ENCODE measurements at regions not wholly inside any gene's neighbourhood (a gene's known extent, or its start where the extent isn't known, plus 50 kb on each side); places are given as distances from the start of the nearest gene placed in this dataset.

DNA sequence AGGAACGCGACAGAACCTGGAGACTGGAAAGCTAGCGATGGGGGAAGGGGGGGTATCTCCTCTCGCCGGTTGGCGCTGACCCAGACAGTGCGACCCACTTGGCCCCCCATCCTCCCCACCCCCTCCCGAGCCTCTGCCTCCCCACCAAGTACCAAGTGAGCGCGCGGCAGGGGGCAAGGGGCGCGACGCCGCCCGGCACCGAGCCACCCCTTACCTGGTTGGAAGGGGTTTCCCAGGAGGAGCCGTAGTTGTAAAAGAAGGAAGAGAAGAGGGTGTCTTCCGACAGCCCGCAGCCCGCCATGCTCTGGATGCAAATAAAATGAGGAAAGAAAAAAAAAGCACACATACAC lies 112.2 kb downstream of the DHX15 start:
- H2AK5ac ChIP-seq (ENCODE audit: low read length): no peak overlapping the region
- H3K27ac ChIP-seq (ENCODE audit: low read depth, low read length): no peak overlapping the region
- no peak overlapping the region for H3K4ac ChIP-seq (ENCODE audit: low read depth, low read length)
- peaks cover 17% of the 10 kb centered on the region for H3K27me3 ChIP-seq (ENCODE audit: insufficient read depth, low read length)
- H4K8ac ChIP-seq (ENCODE audit: low read depth, low read length): no peak overlapping the region
- no peaks in the 10 kb centered on the region for H3K79me1 ChIP-seq (ENCODE audit: low read length)
- peak overlapping the region; percentile 17 for H2AFZ ChIP-seq (ENCODE audit: insufficient read depth, low read length, poor library complexity)
- peaks cover 11 to 19% of the 10 kb centered on the region in 2 experiments for H3K4me1 ChIP-seq (ENCODE audit: control insufficient read depth in 1 of 2, insufficient read depth in 2 of 2, low read length in 2 of 2)
- no peaks in the 10 kb centered on the region for H3K79me2 ChIP-seq (ENCODE audit: control insufficient read depth, insufficient read depth, low read length, poor library complexity)
- no peak overlapping the region for H4K12ac ChIP-seq (ENCODE audit: low read depth, low read length)
- no CpG with 5 or more reads among the region's 21 CpGs for WGBS (ENCODE audit: extremely low coverage, insufficient coverage, insufficient read length)
- H3K18ac ChIP-seq (ENCODE audit: low read length): no peak overlapping the region
- H2BK120ac ChIP-seq (ENCODE audit: insufficient read depth, low read length, poor library complexity): no peak overlapping the region
- peak overlapping the region; percentile 92 for H3K4me2 ChIP-seq (ENCODE audit: low read length)
- H4K91ac ChIP-seq (ENCODE audit: low read depth, low read length): no peak overlapping the region
- H3K4me3 ChIP-seq (ENCODE audit: low read depth, low read length): no peak overlapping the region
- no peak overlapping the region for H3K14ac ChIP-seq (ENCODE audit: low read length)
- no peak overlapping the region for H2BK5ac ChIP-seq (ENCODE audit: low read depth, low read length, poor library complexity)
- no peak overlapping the region for H3K23ac ChIP-seq (ENCODE audit: low read length)
- H2BK12ac ChIP-seq (ENCODE audit: low read length): no peak overlapping the region
- H3K36me3 ChIP-seq (ENCODE audit: control insufficient read depth in 1 of 2, insufficient read depth in 2 of 2, low read length in 2 of 2): no peaks in the 10 kb centered on the region
- no peak overlapping the region for H3K9ac ChIP-seq (ENCODE audit: low read length)
- no peaks in the 10 kb centered on the region for H3K9me3 ChIP-seq (ENCODE audit: insufficient read depth, low read depth, low read length)
- no peak for DNase-seq

DNA sequence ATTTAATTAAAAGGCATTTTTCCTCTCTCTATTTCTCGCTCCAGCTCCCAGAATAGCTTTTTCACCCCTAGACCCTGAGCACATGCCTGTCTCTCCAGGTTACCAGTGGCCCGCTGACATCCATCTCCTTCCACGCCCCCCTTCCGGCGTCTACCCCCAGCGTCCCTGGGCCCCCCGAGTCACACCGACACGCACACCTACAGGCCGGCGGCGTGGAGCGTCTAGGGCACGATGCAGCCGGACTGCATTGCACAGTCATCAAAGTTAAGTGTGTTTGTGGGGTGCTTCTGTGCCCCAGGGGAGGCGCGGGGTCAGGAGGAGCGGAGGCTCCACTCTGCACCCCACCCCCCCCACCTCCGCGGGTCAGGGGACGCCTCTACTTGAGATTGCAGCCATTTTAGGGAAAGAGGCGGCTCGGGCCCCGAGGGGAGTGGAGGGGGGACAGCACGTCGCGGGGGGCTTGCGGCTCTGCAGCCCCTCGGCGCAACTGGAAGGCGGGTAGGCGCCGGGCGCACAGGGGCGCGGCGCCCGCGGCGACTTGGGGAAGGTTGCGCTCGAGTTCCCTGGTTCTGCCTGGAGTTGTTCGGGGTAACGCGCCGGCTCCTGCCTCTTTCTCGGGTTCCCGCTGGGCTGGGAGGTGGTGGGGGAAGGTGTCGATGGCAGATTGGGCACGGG lies 112.7 kb downstream of the DHX15 start:
- H3K79me1 ChIP-seq (ENCODE audit: low read length): no peaks in the 10 kb centered on the region
- DNase-seq: no peak
- H2BK120ac ChIP-seq (ENCODE audit: insufficient read depth, low read length, poor library complexity): no peak overlapping the region
- H2BK5ac ChIP-seq (ENCODE audit: low read depth, low read length, poor library complexity): no peak overlapping the region
- no peak overlapping the region for H4K12ac ChIP-seq (ENCODE audit: low read depth, low read length)
- H3K36me3 ChIP-seq (ENCODE audit: control insufficient read depth in 1 of 2, insufficient read depth in 2 of 2, low read length in 2 of 2): no peaks in the 10 kb centered on the region
- H3K4ac ChIP-seq (ENCODE audit: low read depth, low read length): no peak overlapping the region
- H2BK12ac ChIP-seq (ENCODE audit: low read length): no peak overlapping the region
- peaks cover 17% of the 10 kb centered on the region for H3K27me3 ChIP-seq (ENCODE audit: insufficient read depth, low read length)
- no peak overlapping the region for H4K91ac ChIP-seq (ENCODE audit: low read depth, low read length)
- H3K4me1 ChIP-seq (ENCODE audit: control insufficient read depth in 1 of 2, insufficient read depth in 2 of 2, low read length in 2 of 2): peaks cover 11 to 19% of the 10 kb centered on the region in 2 experiments
- H3K9ac ChIP-seq (ENCODE audit: low read length): no peak overlapping the region
- H4K8ac ChIP-seq (ENCODE audit: low read depth, low read length): no peak overlapping the region
- no CpG with 5 or more reads among the region's 50 CpGs for whole genome bisulfite sequencing (ENCODE audit: extremely low coverage, insufficient coverage, insufficient read length)
- no peaks in the 10 kb centered on the region for H3K9me3 ChIP-seq (ENCODE audit: insufficient read depth, low read depth, low read length)
- no peak overlapping the region for H3K23ac ChIP-seq (ENCODE audit: low read length)
- H3K27ac ChIP-seq (ENCODE audit: low read depth, low read length): no peak overlapping the region
- no peak overlapping the region for H3K4me3 ChIP-seq (ENCODE audit: low read depth, low read length)
- H3K4me2 ChIP-seq (ENCODE audit: low read length): peak overlapping the region; percentile 92
- no peaks in the 10 kb centered on the region for H3K79me2 ChIP-seq (ENCODE audit: control insufficient read depth, insufficient read depth, low read length, poor library complexity)
- H2AFZ ChIP-seq (ENCODE audit: insufficient read depth, low read length, poor library complexity): peak overlapping the region; percentile 17
- no peak overlapping the region for H3K18ac ChIP-seq (ENCODE audit: low read length)
- no peak overlapping the region for H3K14ac ChIP-seq (ENCODE audit: low read length)
- H2AK5ac ChIP-seq (ENCODE audit: low read length): no peak overlapping the region

DNA sequence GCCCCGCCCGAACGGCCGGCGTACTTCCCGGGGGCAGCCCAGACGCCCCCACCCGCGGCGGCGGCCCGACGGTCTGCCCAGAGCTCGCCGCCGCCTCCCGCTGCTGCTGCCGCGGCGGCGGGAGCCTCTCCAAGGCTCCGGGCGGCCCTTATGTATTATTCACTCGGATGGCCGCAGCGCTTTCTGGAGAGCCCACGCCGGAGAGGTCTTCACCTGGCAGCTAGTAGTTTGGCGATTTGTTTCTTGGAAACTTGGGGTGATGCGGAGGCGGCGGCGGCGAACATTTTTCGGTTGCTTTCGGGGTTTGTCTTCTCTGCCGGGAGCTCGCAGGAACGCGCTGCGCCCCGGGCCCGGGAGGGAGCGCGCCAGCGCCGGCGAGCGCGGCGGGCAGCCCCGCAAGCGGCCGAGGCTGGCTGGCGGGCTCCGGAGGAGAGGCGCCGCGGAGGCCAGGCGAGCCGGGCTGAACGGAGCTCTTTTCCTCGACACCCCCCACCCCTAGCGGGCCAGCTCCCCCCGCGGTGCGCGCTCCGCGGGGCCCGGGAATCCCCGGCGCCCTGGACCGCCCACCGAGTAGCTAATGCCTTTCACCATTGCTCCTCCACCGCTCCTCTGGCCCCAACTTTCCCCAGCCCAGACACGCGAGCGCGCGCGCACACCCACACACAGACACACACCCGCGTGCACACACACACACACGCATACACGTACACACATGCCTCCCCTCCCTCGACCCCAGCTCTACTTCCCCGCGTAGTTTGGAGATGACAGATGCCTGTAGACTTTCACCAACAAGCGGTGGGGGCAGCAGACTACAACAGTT lies 113.5 kb downstream of the DHX15 start:
- no peaks in the 10 kb centered on the region for H3K79me2 ChIP-seq (ENCODE audit: control insufficient read depth, insufficient read depth, low read length, poor library complexity)
- H3K14ac ChIP-seq (ENCODE audit: low read length): no peak overlapping the region
- no peak overlapping the region for H2BK12ac ChIP-seq (ENCODE audit: low read length)
- peak in 1 of 2 donors; percentile 51 for DNase-seq
- H3K4me2 ChIP-seq (ENCODE audit: low read length): peak overlapping the region; percentile 92
- H3K4me1 ChIP-seq (ENCODE audit: control insufficient read depth in 1 of 2, insufficient read depth in 2 of 2, low read length in 2 of 2): peaks cover 11 to 19% of the 10 kb centered on the region in 2 experiments
- H2BK5ac ChIP-seq (ENCODE audit: low read depth, low read length, poor library complexity): no peak overlapping the region
- no peak overlapping the region for H2BK120ac ChIP-seq (ENCODE audit: insufficient read depth, low read length, poor library complexity)
- H3K23ac ChIP-seq (ENCODE audit: low read length): no peak overlapping the region
- peaks cover 17% of the 10 kb centered on the region for H3K27me3 ChIP-seq (ENCODE audit: insufficient read depth, low read length)
- no CpG with 5 or more reads among the region's 90 CpGs for WGBS (ENCODE audit: extremely low coverage, insufficient coverage, insufficient read length)
- H3K4ac ChIP-seq (ENCODE audit: low read depth, low read length): no peak overlapping the region
- no peaks in the 10 kb centered on the region for H3K36me3 ChIP-seq (ENCODE audit: control insufficient read depth in 1 of 2, insufficient read depth in 2 of 2, low read length in 2 of 2)
- no peak overlapping the region for H4K91ac ChIP-seq (ENCODE audit: low read depth, low read length)
- no peak overlapping the region for H3K9ac ChIP-seq (ENCODE audit: low read length)
- no peak overlapping the region for H4K12ac ChIP-seq (ENCODE audit: low read depth, low read length)
- no peaks in the 10 kb centered on the region for H3K9me3 ChIP-seq (ENCODE audit: insufficient read depth, low read depth, low read length)
- peak overlapping the region; percentile 73 for H3K4me3 ChIP-seq (ENCODE audit: low read depth, low read length)
- H4K8ac ChIP-seq (ENCODE audit: low read depth, low read length): no peak overlapping the region
- H3K27ac ChIP-seq (ENCODE audit: low read depth, low read length): no peak overlapping the region
- no peak overlapping the region for H2AK5ac ChIP-seq (ENCODE audit: low read length)
- peak overlapping the region; percentile 43 for H2AFZ ChIP-seq (ENCODE audit: insufficient read depth, low read length, poor library complexity)
- no peaks in the 10 kb centered on the region for H3K79me1 ChIP-seq (ENCODE audit: low read length)
- H3K18ac ChIP-seq (ENCODE audit: low read length): no peak overlapping the region

DNA sequence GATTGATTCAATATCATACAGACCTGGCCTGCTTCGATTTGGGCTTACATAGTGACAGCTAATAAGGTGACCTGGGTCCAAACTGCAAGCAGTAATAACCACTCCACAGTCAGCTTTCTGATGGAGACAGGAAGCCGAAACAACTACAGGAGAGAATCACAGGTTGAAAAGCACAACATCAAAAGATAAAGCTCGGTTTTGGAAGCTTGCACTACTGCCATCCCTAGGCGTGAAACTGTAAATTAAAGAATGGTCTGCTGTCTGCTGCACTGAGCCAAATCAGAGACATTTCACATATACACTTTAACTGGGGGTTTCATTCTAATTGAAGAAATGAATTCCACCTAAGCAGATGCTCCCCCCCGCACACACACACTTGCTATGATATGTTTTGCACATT lies 116.3 kb downstream of the DHX15 start:
- no peaks in the 10 kb centered on the region for H3K79me1 ChIP-seq (ENCODE audit: low read length)
- no peak overlapping the region for H3K14ac ChIP-seq (ENCODE audit: low read length)
- no peak overlapping the region for H4K8ac ChIP-seq (ENCODE audit: low read depth, low read length)
- H3K4me2 ChIP-seq (ENCODE audit: low read length): no peak overlapping the region
- no peak overlapping the region for H2AK5ac ChIP-seq (ENCODE audit: low read length)
- no peak overlapping the region for H2BK5ac ChIP-seq (ENCODE audit: low read depth, low read length, poor library complexity)
- H2AFZ ChIP-seq (ENCODE audit: insufficient read depth, low read length, poor library complexity): no peak overlapping the region
- no CpG with 5 or more reads among the region's 5 CpGs for WGBS (ENCODE audit: extremely low coverage, insufficient coverage, insufficient read length)
- H3K18ac ChIP-seq (ENCODE audit: low read length): no peak overlapping the region
- H3K4ac ChIP-seq (ENCODE audit: low read depth, low read length): no peak overlapping the region
- no peak overlapping the region for H2BK120ac ChIP-seq (ENCODE audit: insufficient read depth, low read length, poor library complexity)
- no peak overlapping the region for H4K91ac ChIP-seq (ENCODE audit: low read depth, low read length)
- no peak overlapping the region for H2BK12ac ChIP-seq (ENCODE audit: low read length)
- H3K4me3 ChIP-seq (ENCODE audit: low read depth, low read length): no peak overlapping the region
- peaks cover 17% of the 10 kb centered on the region for H3K27me3 ChIP-seq (ENCODE audit: insufficient read depth, low read length)
- DNase-seq: no peak
- no peaks in the 10 kb centered on the region for H3K79me2 ChIP-seq (ENCODE audit: control insufficient read depth, insufficient read depth, low read length, poor library complexity)
- H3K9ac ChIP-seq (ENCODE audit: low read length): no peak overlapping the region
- H3K23ac ChIP-seq (ENCODE audit: low read length): no peak overlapping the region
- no peaks in the 10 kb centered on the region for H3K9me3 ChIP-seq (ENCODE audit: insufficient read depth, low read depth, low read length)
- H3K4me1 ChIP-seq (ENCODE audit: control insufficient read depth in 1 of 2, insufficient read depth in 2 of 2, low read length in 2 of 2): peaks cover 9 to 18% of the 10 kb centered on the region in 2 experiments
- H3K27ac ChIP-seq (ENCODE audit: low read depth, low read length): no peak overlapping the region
- H3K36me3 ChIP-seq (ENCODE audit: control insufficient read depth in 1 of 2, insufficient read depth in 2 of 2, low read length in 2 of 2): no peaks in the 10 kb centered on the region
- no peak overlapping the region for H4K12ac ChIP-seq (ENCODE audit: low read depth, low read length)
